ENCODE measurements at regions not wholly inside any gene's neighbourhood (a gene's known extent, or its start where the extent isn't known, plus 50 kb on each side); places are given as distances from the start of the nearest gene placed in this dataset.

- TF ChIP-seq HMGXB4 (CRISPR knock-in tag; IDR thresholded peaks at IDR 0.05): no peak
- no peak for TF ChIP-seq ZNF224 (CRISPR knock-in tag; IDR thresholded peaks at IDR 0.05)
- no peak for TF ChIP-seq ZBED1 (IDR thresholded peaks at IDR 0.05)
- TF ChIP-seq MITF (IDR thresholded peaks at IDR 0.05): no peak
- no peak for TF ChIP-seq CHAMP1 (IDR thresholded peaks at IDR 0.05)
- no peak for TF ChIP-seq ZNF12 (CRISPR knock-in tag; IDR thresholded peaks at IDR 0.05)
- no peak for TF ChIP-seq TGIF2 (CRISPR knock-in tag; IDR thresholded peaks at IDR 0.05)
These were observed 592.5 kb upstream of the GRIA3 start (continued) for GRCh38 chrX:122591546-122591945.

Measured in K562 (cell line).